GM12892 (cell line): ENCODE measurements at regions not wholly inside any gene's neighbourhood (a gene's known extent, or its start where the extent isn't known, plus 50 kb on each side); places are given as distances from the start of the nearest gene placed in this dataset.

Source experiments
- POLR2A ChIP-seq: IDR thresholded peaks from 2 replicates; pipeline ENCODE4 v1.6.1; 2011; ENCODE audit warnings: low read depth, low read length, control low read depth
- POLR2AphosphoS5 ChIP-seq: IDR thresholded peaks from 2 replicates; pipeline ENCODE4 v1.6.1; 2011; ENCODE audit warnings: low read depth, low read length, control low read depth

GRCh38 chr2:65850695-65851094 lies 418.3 kb upstream of the SPRED2 start:
- no peak for TF ChIP-seq POLR2AphosphoS5
- no peak for TF ChIP-seq POLR2A
